GM21423 (cell line): ENCODE measurements at regions not wholly inside any gene's neighbourhood (a gene's known extent, or its start where the extent isn't known, plus 50 kb on each side); places are given as distances from the start of the nearest gene placed in this dataset.

Source experiments
- ATAC-seq: cut with Tn5 transposase; IDR thresholded peaks from one replicate; pipeline ENCODE4 v1.9.1; 2021; ENCODE audit warnings: mild to moderate bottlenecking, moderate library complexity; ENCODE audit not compliant: unreplicated experiment

- ATAC-seq = no peak
Observed at GRCh38 chr12:124388038-124388671, 93.3 kb downstream of the RFLNA start.

GRCh38 chr12:124387528-124387911, 92.6 kb downstream of the RFLNA start:
- ATAC-seq = no peak

- no peak for ATAC-seq
Observed at GRCh38 chr12:124386661-124387527, 92.0 kb downstream of the RFLNA start.

- ATAC-seq = no peak
Observed at GRCh38 chr12:124386059-124386458, 91.2 kb downstream of the RFLNA start.

- no peak for ATAC-seq
Observed at GRCh38 chr12:124385219-124385969, 90.5 kb downstream of the RFLNA start.

- no peak for ATAC-seq
Observed at GRCh38 chr12:124384299-124384894, 89.5 kb downstream of the RFLNA start.

- no peak for ATAC-seq
Observed at GRCh38 chr12:124383028-124383427, 88.1 kb downstream of the RFLNA start.

- no peak for ATAC-seq
Observed at GRCh38 chr12:124381456-124382296, 86.8 kb downstream of the RFLNA start.

GRCh38 chr12:124380796-124381455, 86.0 kb downstream of the RFLNA start:
- no peak for ATAC-seq

- ATAC-seq = no peak
Observed at GRCh38 chr12:124379938-124380754, 85.3 kb downstream of the RFLNA start.

GRCh38 chr12:124379379-124379937, 84.6 kb downstream of the RFLNA start:
- no peak for ATAC-seq

- ATAC-seq = no peak
Observed at GRCh38 chr12:124378926-124379325, 84.0 kb downstream of the RFLNA start.

GRCh38 chr12:124377981-124378509, 83.2 kb downstream of the RFLNA start:
- ATAC-seq = no peak

GRCh38 chr12:124376435-124376834, 81.5 kb downstream of the RFLNA start:
- no peak for ATAC-seq

GRCh38 chr12:124375789-124376175, 80.9 kb downstream of the RFLNA start:
- ATAC-seq = no peak

- no peak for ATAC-seq
Observed at GRCh38 chr12:124375141-124375788, 80.4 kb downstream of the RFLNA start.

- no peak for ATAC-seq
Observed at GRCh38 chr12:124374567-124374966, 79.7 kb downstream of the RFLNA start.

- ATAC-seq = no peak
Observed at GRCh38 chr12:124374147-124374546, 79.3 kb downstream of the RFLNA start.
